GM12878 (cell line): ENCODE measurements at regions not wholly inside any gene's neighbourhood (a gene's known extent, or its start where the extent isn't known, plus 50 kb on each side); places are given as distances from the start of the nearest gene placed in this dataset.

ENCODE experiments used
- ATAC-seq: fragments of 200-7000 bp; cut with Tn5 transposase; 3 replicates; pipeline ENCODE4 v1.9.1; 2020; ENCODE audit warnings: mild to moderate bottlenecking, moderate library complexity
- BruUV-seq: library from RNA; stranded (reverse); fragments of 400-500 nt; replicated peaks from 2 replicates; lab custom pipeline; 2021; lab: Mats Ljungman, UMichigan
- CTCF ChIA-PET: fragments of 300-600 bp; sonication (Branson Sonifier 250); formaldehyde crosslinking; extraction: SDS; loops from one replicate; lab custom pipeline; 2021; ENCODE audit warnings: inconsistent platforms; lab: Yijun Ruan, JAX
- POLR2A ChIA-PET: fragments of 350-600 bp; formaldehyde crosslinking; extraction: SDS; loops from one replicate; lab custom pipeline; 2021; ENCODE audit warnings: inconsistent platforms; lab: Charles Lee
- RAD21 ChIA-PET: fragments of 300-600 bp; sonication (Branson Sonifier 250); formaldehyde crosslinking; loops from one replicate; lab custom pipeline; 2023; ENCODE audit warnings: antibody characterized with exemption; ENCODE audit not compliant: unreplicated experiment; lab: Charles Lee
- SMC1A ChIA-PET: fragments of 300-600 bp; sonication (Branson Sonifier 250); formaldehyde crosslinking; loops from one replicate; lab custom pipeline; 2023; ENCODE audit not compliant: unreplicated experiment, uncharacterized antibody; lab: Charles Lee
- DNase-seq: peaks from one replicate; pipeline ENCODE4 v3.0.0-alpha.2; 2011; ENCODE audit warnings: low read depth, low spot score
- FAIRE-seq: peaks from 3 replicates; lab custom pipeline; 2011; peaks lifted over from hg19 to GRCh38; lab: Jason Lieb, UNC
- H2AFZ ChIP-seq: 2 replicates; pipeline ENCODE4 v1.6.0; 2011; ENCODE audit warnings: low read depth, low read length, control low read depth; ENCODE audit not compliant: control insufficient read depth
- H3K27ac ChIP-seq: 2 replicates; pipeline ENCODE4 v1.5.1; 2011; ENCODE audit warnings: control low read depth; ENCODE audit not compliant: control insufficient read depth, insufficient read depth
- H3K27me3 ChIP-seq, 2 experiments: replicated peaks in 1 of 2; 2 replicates each; pipeline versions ENCODE4 v1.6.0 to v1.6.1; 2011; ENCODE audit warnings: low read length in 1 of 2; ENCODE audit not compliant: control insufficient read depth in 2 of 2, insufficient read depth in 2 of 2
- H3K36me3 ChIP-seq, 2 experiments: 2 replicates each; pipeline ENCODE4 v1.5.1; 2011; ENCODE audit warnings: low read length in 1 of 2; ENCODE audit not compliant: control insufficient read depth in 2 of 2, insufficient read depth in 2 of 2
- H3K4me1 ChIP-seq: 2 replicates; pipeline ENCODE4 v1.6.1; 2011; ENCODE audit warnings: mild to moderate bottlenecking, low read length, moderate library complexity, mixed read lengths; ENCODE audit not compliant: control insufficient read depth, insufficient read depth
- H3K4me2 ChIP-seq: 2 replicates; pipeline ENCODE4 v1.6.0; 2011; ENCODE audit warnings: control low read depth; ENCODE audit not compliant: control insufficient read depth, insufficient read depth
- H3K4me3 ChIP-seq: fragments of 200-600 bp; sonication (generic); 2 replicates; pipeline ENCODE4 v1.5.1; 2016
- H3K79me2 ChIP-seq: 2 replicates; pipeline ENCODE4 v1.6.0; 2011; ENCODE audit warnings: low read length; ENCODE audit not compliant: control insufficient read depth, insufficient read depth
- H3K9ac ChIP-seq: 2 replicates; pipeline ENCODE4 v1.8.0; 2011; ENCODE audit warnings: low read length, control low read depth, mixed read lengths; ENCODE audit not compliant: control insufficient read depth, insufficient read depth
- H3K9me3 ChIP-seq: replicated peaks from 3 replicates; pipeline ENCODE4 v1.5.1; 2011; ENCODE audit warnings: mild to moderate bottlenecking, low read length; ENCODE audit not compliant: control insufficient read depth, insufficient read depth
- H4K20me1 ChIP-seq: 2 replicates; pipeline ENCODE4 v1.6.0; 2011; ENCODE audit not compliant: control insufficient read depth, insufficient read depth
- CHD2 ChIP-seq: IDR thresholded peaks from 2 replicates; pipeline ENCODE4 v1.6.1; 2011; ENCODE audit warnings: low read depth, low read length, improper control_type of control experiment, borderline replicate concordance
- SUZ12 ChIP-seq: fragments of 200-600 bp; sonication (generic); IDR thresholded peaks from one replicate; pipeline ENCODE4 v1.6.1; 2018; ENCODE audit warnings: antibody characterized with exemption, mild to moderate bottlenecking; ENCODE audit not compliant: unreplicated experiment
- TBL1XR1 ChIP-seq: IDR thresholded peaks from 2 replicates; pipeline ENCODE4 v1.6.1; 2012; ENCODE audit warnings: low read depth, low read length, improper control_type of control experiment
- TCF12 ChIP-seq: IDR thresholded peaks from 2 replicates; pipeline ENCODE4 v1.6.1; 2011; ENCODE audit warnings: low read depth, mild to moderate bottlenecking, low read length
- WGBS: methylation state at CpG from one replicate; pipeline ENCODE4 v1.1.6; 2016; ENCODE audit warnings: low lambda C conversion rate; ENCODE audit not compliant: insufficient replicate concordance, insufficient coverage; ENCODE audit errors: missing lambda C conversion rate; 5-methylcytosine and 5-hydroxymethylcytosine counted together
- in situ Hi-C: fragments of 300-500 bp; cut with MboI; formaldehyde crosslinking; loops from 9 replicates; pipeline ENCODE4 v1.14.3; 2018; ENCODE audit warnings: mixed read lengths
- intact Hi-C: fragments of 100-400 bp; cut with micrococcal nuclease; formaldehyde crosslinking; loops from one replicate; pipeline ENCODE4 v1.14.2; 2022; ENCODE audit not compliant: unreplicated experiment
- TF ChIP-seq, protein P1 (sequence below): IDR thresholded peaks from 2 replicates; pipeline ENCODE4 v1.6.1; 2011; ENCODE audit warnings: borderline replicate concordance, low read depth, mild to moderate bottlenecking, moderate library complexity, low read length; ENCODE audit not compliant: insufficient read depth, poor library complexity, severe bottlenecking
- TF ChIP-seq, protein P2 (sequence below): fragments of 450-650 bp; IDR thresholded peaks from 2 replicates; pipeline ENCODE4 v1.6.1; 2017; ENCODE audit warnings: mild to moderate bottlenecking, low read depth, inconsistent platforms; ENCODE audit not compliant: poor library complexity, severe bottlenecking

GRCh38 chr10:3340127-3340730, 167.6 kb upstream of the PITRM1 start:
- no peak for DNase-seq
- Histone ChIP-seq H3K27ac (no peak overlapping the region), H3K4me1 (no peaks in the 10 kb centered on the region), H3K79me2 (no peaks in the 10 kb centered on the region), H3K4me2 (no peak overlapping the region), H3K9me3 (no peaks in the 10 kb centered on the region), H4K20me1 (no peaks in the 10 kb centered on the region), H2AFZ (no peak overlapping the region), H3K27me3 (peaks cover 0 to 1% of the 10 kb centered on the region in 2 experiments; a peak in 1 of 4 replicates), H3K4me3 (no peak overlapping the region), H3K36me3 (no peaks in the 10 kb centered on the region), H3K9ac (no peak overlapping the region)
- in situ Hi-C loops = no loop called here
- TF ChIP-seq, protein P1, sequence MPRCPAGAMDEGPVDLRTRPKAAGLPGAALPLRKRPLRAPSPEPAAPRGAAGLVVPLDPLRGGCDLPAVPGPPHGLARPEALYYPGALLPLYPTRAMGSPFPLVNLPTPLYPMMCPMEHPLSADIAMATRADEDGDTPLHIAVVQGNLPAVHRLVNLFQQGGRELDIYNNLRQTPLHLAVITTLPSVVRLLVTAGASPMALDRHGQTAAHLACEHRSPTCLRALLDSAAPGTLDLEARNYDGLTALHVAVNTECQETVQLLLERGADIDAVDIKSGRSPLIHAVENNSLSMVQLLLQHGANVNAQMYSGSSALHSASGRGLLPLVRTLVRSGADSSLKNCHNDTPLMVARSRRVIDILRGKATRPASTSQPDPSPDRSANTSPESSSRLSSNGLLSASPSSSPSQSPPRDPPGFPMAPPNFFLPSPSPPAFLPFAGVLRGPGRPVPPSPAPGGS = no peak
- TF ChIP-seq, protein P2, sequence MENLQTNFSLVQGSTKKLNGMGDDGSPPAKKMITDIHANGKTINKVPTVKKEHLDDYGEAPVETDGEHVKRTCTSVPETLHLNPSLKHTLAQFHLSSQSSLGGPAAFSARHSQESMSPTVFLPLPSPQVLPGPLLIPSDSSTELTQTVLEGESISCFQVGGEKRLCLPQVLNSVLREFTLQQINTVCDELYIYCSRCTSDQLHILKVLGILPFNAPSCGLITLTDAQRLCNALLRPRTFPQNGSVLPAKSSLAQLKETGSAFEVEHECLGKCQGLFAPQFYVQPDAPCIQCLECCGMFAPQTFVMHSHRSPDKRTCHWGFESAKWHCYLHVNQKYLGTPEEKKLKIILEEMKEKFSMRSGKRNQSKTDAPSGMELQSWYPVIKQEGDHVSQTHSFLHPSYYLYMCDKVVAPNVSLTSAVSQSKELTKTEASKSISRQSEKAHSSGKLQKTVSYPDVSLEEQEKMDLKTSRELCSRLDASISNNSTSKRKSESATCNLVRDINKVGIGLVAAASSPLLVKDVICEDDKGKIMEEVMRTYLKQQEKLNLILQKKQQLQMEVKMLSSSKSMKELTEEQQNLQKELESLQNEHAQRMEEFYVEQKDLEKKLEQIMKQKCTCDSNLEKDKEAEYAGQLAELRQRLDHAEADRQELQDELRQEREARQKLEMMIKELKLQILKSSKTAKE = no peak
- TF ChIP-seq CHD2 (no peak), SUZ12 (no peak), TBL1XR1 (no peak), TCF12 (no peak)
- ChIA-PET CTCF (no interaction called here), SMC1A (no interaction called here), RAD21 (no interaction called here), POLR2A (no interaction called here)
- BruUV-seq = no TSS peak
- intact Hi-C loops = no loop called here
- peak; percentile 27 for FAIRE-seq
- 58% methylated on average over 11 of the region's 11 CpGs for WGBS
- no peak for ATAC-seq
